ENCODE measurements at regions not wholly inside any gene's neighbourhood (a gene's known extent, or its start where the extent isn't known, plus 50 kb on each side); places are given as distances from the start of the nearest gene placed in this dataset.

DNA sequence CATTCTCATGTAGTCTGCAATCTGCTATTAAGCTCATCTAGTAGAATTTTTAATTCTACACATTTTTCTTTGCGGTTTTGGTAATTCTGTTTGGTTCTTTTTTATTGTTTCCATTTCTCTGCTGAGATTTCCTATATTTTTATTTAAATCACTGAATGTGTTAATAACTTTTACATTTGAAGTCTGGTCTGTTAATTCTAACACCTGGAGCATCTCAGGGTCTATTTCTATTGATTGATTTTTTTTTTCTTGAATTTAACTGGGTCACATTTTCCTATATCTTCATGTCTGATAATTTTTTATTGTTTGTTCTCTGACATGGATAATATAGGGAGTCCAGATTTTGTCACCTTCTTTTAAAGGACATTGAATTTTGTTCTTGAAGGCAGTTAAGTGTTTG lies 163.5 kb downstream of the OPA1 start:
- no peak for TF ChIP-seq CTCF (IDR thresholded peaks at IDR 0.05; ENCODE audit: low read depth, low read length, poor library complexity, severe bottlenecking)
- TF ChIP-seq EZH2phosphoT487 (IDR thresholded peaks at IDR 0.05; ENCODE audit: borderline replicate concordance, low read length): no peak
